Muscle of back (tissue), 3 donors: ENCODE measurements at regions not wholly inside any gene's neighbourhood (a gene's known extent, or its start where the extent isn't known, plus 50 kb on each side); places are given as distances from the start of the nearest gene placed in this dataset.

Experiments used
- DNase-seq, 3 donors: peaks; one replicate each; pipeline versions ENCODE4 v3.0.0 to v3.0.0-alpha.2; 2013

DNA sequence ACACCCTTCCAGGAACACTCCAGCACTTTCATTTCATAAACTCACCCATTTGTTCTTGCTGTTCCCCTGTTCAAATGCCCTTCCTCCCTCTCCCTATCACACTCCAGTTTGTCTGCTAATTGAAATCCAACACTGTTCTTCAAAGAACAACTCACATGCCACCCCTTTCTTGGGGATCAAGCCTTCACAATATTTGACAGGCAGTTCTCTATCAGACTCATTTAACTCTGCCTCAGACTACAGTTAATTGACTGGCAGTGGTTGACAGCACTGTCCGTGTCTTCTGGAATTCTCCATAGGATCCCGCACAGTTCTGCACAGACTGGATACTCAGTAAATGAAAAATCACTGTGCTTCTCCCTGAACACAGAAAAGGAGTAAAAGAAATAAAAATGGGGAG lies 87.8 kb downstream of the PMP22 start:
- no peak for DNase-seq

DNA sequence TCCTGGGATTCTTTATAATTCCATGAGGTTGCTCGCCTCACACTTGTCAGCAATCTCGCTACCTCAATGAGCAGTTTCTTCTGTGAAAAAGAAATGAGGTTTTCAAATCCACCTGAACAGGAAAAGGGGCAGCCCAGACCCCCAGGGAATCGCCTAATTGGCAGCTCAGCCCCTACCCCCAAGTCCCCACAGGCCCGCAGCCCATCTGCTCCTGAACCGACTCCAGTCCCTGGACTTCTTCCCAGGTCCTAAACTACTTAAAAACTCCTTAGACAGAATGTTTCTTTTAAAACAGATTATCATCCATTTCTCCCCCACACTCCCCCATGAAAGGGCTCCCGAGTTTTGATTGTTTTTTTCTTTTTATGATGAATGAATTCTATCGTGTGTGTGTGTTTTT lies 89.8 kb downstream of the PMP22 start:
- no peak for DNase-seq

DNA sequence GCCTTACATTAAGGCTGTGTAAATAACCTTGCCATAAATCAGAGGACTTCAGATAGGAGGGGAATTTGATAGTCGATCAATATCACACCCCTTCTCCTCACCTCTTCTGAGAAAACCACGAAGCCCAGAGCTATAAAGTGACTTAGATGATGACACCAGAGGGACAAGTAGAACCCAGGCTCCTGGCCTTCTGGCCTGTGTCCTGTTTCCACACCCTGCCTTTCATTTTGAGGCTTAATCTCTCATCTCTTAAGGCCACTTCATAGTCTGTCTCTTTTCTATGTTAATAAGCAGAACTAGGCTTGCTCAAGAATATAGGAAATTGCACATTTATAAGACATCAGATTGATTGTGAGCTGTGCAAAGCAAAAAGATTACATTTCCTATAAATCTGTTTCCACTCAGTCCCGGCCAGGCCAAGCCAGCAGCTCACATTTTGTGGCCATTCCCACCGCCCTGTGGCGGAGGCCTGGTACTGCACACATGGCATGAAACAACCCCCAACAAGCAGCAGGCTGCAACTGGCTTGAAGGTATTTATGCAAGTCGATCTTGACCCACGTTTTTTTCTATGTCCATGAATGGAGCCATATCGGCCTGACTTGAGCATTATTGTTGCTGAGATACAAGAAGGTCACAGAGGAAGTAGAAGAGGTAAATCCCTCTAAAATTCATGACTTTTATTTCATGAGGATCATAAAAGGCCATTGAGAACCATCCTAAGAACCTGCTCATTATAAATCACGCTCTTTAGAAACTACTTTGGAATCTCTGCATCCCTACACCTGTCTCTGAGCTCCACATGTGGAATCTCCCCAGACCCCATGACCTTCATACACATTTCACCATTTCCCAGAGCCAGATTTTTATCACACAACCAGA lies 93.7 kb downstream of the PMP22 start:
- peak; percentile 56 to 86 (median 75) for DNase-seq

DNA sequence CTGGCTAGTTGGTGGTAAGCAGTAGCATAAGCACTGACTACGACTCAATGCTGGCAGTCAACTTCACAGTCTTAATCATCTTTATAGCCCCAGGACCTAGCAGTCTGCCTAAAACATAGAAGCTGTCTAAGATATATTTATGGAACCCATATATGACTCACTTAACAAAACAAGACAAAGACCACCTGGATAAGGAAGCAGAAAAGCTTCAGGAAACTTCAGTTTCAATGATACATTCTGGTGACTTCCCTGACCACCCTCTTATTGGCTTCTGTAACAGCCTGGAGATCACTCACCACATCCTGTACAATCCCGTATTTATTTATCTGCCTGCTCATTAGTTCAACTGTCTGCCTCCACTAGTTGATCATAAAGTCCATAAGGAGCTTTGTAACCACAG lies 95.5 kb downstream of the PMP22 start:
- DNase-seq, result peak in 1 of 3 donors; percentile 65

GRCh38 chr17:15168379-15168778 lies 96.7 kb downstream of the PMP22 start:
- DNase-seq, result no peak

DNA sequence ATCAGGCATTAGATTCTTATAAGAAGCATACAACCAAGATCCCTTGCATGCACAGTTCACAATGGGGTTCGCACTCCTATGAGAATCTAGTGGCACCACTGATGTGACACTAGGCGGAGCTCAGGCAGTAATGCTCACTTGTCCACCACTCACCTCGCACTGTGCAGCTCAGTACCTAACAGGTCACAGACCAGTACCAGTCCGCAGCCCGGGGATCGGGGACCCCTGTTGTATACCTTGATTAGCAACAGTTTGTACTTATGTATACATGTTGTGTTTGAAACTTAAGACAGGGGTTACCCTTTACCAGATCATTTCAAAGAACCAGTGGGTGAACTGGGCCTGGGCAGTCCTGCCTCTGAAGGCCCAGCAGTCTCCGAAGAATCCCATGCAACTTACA lies 103.7 kb downstream of the PMP22 start:
- DNase-seq, result no peak

- DNase-seq, result peak in 1 of 3 donors; percentile 33
These were observed 108.1 kb downstream of the PMP22 start for GRCh38 chr17:15157051-15157450.

DNA sequence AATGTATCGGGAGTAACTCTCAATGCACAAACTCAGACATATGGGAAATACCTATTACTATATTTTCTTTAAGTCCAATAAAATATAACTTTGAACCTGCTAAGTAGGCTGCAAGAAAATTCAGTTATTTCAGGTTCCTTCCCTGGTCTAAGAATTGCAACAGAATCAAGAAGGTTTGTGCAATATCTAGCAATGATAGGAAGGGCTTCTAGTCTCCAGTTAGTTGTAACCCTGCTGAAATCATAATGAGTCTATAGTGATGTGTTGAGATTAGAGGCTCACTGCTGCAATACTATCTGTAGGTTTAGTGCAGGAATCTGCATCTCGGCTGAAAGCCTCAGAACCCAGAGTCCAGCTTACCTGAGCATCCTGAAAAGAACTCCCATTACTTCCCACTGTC lies 110.5 kb downstream of the PMP22 start:
- no peak for DNase-seq

GRCh38 chr17:15145621-15146020 lies 119.5 kb downstream of the PMP22 start:
- no peak for DNase-seq

GRCh38 chr17:15143524-15143923 lies 121.6 kb downstream of the PMP22 start:
- no peak for DNase-seq

- DNase-seq, result no peak
These were observed 130.8 kb downstream of the PMP22 start for GRCh38 chr17:15134363-15134762.

- no peak for DNase-seq
These were observed 131.3 kb downstream of the PMP22 start for GRCh38 chr17:15133826-15134225.

DNA sequence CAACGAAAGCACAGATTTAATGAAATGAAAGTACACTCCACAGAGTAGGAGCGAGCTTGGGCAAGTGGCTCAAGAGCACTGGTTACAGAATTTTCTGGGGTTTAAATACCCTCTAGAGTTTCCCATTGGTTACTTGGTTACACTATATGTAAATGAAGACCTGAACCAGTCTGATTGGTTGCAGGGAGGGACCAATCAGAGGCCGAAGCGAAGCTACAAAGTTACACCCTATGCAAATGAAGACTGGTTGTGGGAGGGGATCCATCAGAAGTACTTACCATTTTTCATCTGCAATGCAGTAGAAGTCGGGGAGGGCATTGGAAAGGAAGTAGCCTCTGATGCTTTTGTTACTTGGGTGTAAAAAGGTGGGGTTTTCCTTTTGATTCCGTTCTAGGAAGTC lies 132.0 kb downstream of the PMP22 start:
- no peak for DNase-seq

- DNase-seq, result no peak
These were observed 134.7 kb downstream of the PMP22 start for GRCh38 chr17:15130426-15130825.

GRCh38 chr17:15129986-15130385 lies 135.1 kb downstream of the PMP22 start:
- no peak for DNase-seq

- DNase-seq, result no peak
These were observed 140.4 kb downstream of the PMP22 start for GRCh38 chr17:15124746-15125145.

- DNase-seq, result no peak
These were observed 140.9 kb downstream of the PMP22 start for GRCh38 chr17:15124264-15124595.

DNA sequence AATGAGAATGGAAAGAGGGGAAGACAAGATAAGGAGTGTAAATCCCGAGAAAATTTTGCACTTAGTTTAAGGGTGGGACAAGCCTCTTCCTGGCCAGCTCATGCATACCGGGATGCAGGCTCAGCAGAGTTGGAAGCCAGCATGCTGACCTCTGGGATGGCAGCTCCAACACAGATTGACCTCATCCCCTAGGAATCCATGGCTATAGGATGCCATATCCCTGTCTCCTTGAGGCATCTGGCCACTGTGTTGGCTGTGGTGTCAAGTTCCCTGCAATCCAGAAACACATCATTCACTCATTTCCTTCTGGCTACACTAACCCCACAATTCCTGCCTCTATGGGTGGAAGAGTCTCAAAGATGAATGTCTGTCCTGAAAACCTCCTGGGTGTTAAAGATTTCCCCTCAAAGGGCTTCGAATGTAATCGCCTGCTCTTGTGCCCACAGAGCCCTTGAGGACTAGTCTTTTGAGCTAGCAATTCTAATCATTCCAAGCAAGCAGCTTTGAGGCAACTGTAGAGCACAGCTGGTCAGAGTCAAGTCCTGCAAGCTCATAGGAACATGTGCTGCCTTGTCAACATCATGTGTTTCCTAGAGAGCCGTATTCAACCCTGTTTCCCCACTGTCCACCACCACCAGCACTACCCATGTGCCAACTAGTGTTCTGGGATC lies 141.4 kb downstream of the PMP22 start:
- peak in 2 of 3 donors; percentile 12 to 81 for DNase-seq

GRCh38 chr17:15122857-15123256 lies 142.3 kb downstream of the PMP22 start:
- DNase-seq, result no peak

DNA sequence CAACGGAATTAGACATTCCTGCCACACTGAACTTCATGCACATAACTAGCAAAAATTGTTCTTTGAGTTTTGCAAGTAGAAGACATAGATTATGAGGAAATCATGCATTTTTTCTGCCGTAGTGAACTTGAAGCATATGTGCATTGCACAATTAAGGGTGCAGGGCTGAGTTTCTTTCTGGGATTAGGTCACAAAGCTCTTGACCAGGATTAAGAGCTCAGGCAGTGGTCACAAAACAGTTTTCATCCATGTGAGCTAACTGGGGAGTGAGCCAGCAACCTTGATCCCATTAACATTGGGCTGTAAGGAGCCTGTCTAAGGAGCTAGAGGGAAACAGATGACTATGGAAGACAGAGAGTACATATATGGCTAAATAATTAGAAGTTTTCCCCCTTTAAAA lies 143.7 kb downstream of the PMP22 start:
- no peak for DNase-seq

DNA sequence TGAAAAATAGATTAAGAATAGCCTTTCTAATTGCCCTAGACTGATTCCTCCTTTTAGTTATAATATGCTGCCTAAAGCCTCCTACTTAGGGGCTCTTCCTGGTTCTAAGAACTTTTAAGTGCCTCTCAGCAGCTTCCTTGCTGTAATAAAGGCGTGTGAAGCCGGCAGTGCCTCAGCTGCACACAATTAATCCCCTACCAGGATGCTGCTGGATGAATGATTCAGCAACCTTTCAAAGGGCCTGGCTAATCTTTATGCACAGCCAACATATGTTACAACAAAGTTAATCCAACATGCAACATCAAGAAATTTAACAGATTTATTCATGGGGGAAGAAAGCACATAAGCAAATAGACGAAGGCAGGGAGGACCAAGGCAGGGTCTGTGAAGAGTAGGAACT lies 145.2 kb downstream of the PMP22 start:
- peak in 1 of 3 donors; percentile 32 for DNase-seq

- DNase-seq, result no peak
These were observed 147.9 kb downstream of the PMP22 start for GRCh38 chr17:15117239-15117638.

GRCh38 chr17:15112846-15113617 lies 152.1 kb downstream of the PMP22 start:
- peak in 2 of 3 donors; percentile 28 to 48 for DNase-seq
